GM12878 (cell line): ENCODE measurements at regions not wholly inside any gene's neighbourhood (a gene's known extent, or its start where the extent isn't known, plus 50 kb on each side); places are given as distances from the start of the nearest gene placed in this dataset.

Experiments used
- BMI1 ChIP-seq: fragments of 450-650 bp; IDR thresholded peaks from 2 replicates; pipeline ENCODE4 v1.6.1; 2016; ENCODE audit warnings: mild to moderate bottlenecking, moderate library complexity, borderline replicate concordance
- CREM ChIP-seq: IDR thresholded peaks from 2 replicates; pipeline ENCODE4 v1.6.1; 2014; ENCODE audit warnings: antibody characterized with exemption, low read depth
- EZH2 ChIP-seq: IDR thresholded peaks from 2 replicates; pipeline ENCODE4 v1.6.1; 2012; ENCODE audit warnings: low read depth, mild to moderate bottlenecking, control low read depth, inconsistent platforms, low read length, borderline replicate concordance; ENCODE audit not compliant: control insufficient read depth
- POLR2A ChIP-seq: IDR thresholded peaks from 2 replicates; pipeline ENCODE4 v1.6.1; 2011; ENCODE audit warnings: low read depth, mild to moderate bottlenecking, low read length
- YY1 ChIP-seq: IDR thresholded peaks from 2 replicates; pipeline ENCODE4 v1.6.1; 2011; ENCODE audit warnings: low read depth, mild to moderate bottlenecking, low read length
- ZBED1 ChIP-seq: IDR thresholded peaks from 2 replicates; pipeline ENCODE4 v1.6.1; 2016; ENCODE audit warnings: borderline replicate concordance
- TF ChIP-seq, protein P1 (sequence below), 3 experiments: IDR thresholded peaks in 2 of 3; conservative IDR thresholded peaks in 1 of 3; 2 replicates each; pipeline ENCODE4 v1.5.1; 2011; ENCODE audit warnings: low read depth in 3 of 3, low read length in 3 of 3, mild to moderate bottlenecking in 3 of 3, control low read depth in 2 of 3, moderate library complexity in 2 of 3, inconsistent platforms in 1 of 3, mixed read lengths in 1 of 3; ENCODE audit not compliant: control insufficient read depth in 2 of 3, insufficient read depth in 1 of 3; ENCODE audit errors: extremely low read depth in 1 of 3
- TF ChIP-seq, protein P2 (sequence below): fragments of 150-350 bp; IDR thresholded peaks from 2 replicates; pipeline ENCODE4 v1.6.1; 2016; ENCODE audit warnings: low read depth, low read length
- TF ChIP-seq, protein P3 (sequence below): fragments of 450-650 bp; IDR thresholded peaks from 2 replicates; pipeline ENCODE4 v1.6.1; 2016; ENCODE audit warnings: mild to moderate bottlenecking, moderate library complexity, borderline replicate concordance
- TF ChIP-seq, protein P4 (sequence below): IDR thresholded peaks from 2 replicates; pipeline ENCODE4 v1.6.1; 2012; ENCODE audit warnings: improper control_type of control experiment, low read depth, low read length; ENCODE audit not compliant: insufficient replicate concordance

DNA sequence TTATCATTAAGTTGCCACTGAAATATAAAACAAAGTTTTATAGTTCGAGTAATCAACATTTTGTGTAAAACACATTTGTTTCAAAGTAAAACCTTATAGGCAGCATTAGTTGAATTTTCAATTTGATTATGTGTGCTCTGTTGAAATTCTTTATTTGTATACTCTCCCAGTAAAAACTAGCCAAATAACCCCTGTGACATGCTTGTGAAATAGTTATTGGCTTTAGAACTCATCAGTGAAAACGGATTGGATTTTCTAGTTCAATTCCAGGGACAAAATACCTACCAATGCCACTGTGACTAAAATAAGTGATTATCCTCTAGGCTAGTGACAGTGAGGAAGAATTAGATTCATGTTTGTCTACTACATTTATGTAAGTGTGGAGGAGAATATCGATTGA, 212.9 kb downstream of the TMEM200A start:
- TF ChIP-seq BMI1 (no peak), EZH2 (no peak), POLR2A (no peak), CREM (no peak), YY1 (no peak), ZBED1 (no peak)
- TF ChIP-seq, protein P1, sequence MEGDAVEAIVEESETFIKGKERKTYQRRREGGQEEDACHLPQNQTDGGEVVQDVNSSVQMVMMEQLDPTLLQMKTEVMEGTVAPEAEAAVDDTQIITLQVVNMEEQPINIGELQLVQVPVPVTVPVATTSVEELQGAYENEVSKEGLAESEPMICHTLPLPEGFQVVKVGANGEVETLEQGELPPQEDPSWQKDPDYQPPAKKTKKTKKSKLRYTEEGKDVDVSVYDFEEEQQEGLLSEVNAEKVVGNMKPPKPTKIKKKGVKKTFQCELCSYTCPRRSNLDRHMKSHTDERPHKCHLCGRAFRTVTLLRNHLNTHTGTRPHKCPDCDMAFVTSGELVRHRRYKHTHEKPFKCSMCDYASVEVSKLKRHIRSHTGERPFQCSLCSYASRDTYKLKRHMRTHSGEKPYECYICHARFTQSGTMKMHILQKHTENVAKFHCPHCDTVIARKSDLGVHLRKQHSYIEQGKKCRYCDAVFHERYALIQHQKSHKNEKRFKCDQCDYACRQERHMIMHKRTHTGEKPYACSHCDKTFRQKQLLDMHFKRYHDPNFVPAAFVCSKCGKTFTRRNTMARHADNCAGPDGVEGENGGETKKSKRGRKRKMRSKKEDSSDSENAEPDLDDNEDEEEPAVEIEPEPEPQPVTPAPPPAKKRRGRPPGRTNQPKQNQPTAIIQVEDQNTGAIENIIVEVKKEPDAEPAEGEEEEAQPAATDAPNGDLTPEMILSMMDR (IDR thresholded peaks at IDR 0.05 in 2 of 3, conservative IDR thresholded peaks at IDR 0.05 in 1 of 3; ENCODE audit: control insufficient read depth in 2 of 3, extremely low read depth in 1 of 3, insufficient read depth in 1 of 3, low read depth in 3 of 3, low read length in 3 of 3): no peak
- TF ChIP-seq, protein P2, sequence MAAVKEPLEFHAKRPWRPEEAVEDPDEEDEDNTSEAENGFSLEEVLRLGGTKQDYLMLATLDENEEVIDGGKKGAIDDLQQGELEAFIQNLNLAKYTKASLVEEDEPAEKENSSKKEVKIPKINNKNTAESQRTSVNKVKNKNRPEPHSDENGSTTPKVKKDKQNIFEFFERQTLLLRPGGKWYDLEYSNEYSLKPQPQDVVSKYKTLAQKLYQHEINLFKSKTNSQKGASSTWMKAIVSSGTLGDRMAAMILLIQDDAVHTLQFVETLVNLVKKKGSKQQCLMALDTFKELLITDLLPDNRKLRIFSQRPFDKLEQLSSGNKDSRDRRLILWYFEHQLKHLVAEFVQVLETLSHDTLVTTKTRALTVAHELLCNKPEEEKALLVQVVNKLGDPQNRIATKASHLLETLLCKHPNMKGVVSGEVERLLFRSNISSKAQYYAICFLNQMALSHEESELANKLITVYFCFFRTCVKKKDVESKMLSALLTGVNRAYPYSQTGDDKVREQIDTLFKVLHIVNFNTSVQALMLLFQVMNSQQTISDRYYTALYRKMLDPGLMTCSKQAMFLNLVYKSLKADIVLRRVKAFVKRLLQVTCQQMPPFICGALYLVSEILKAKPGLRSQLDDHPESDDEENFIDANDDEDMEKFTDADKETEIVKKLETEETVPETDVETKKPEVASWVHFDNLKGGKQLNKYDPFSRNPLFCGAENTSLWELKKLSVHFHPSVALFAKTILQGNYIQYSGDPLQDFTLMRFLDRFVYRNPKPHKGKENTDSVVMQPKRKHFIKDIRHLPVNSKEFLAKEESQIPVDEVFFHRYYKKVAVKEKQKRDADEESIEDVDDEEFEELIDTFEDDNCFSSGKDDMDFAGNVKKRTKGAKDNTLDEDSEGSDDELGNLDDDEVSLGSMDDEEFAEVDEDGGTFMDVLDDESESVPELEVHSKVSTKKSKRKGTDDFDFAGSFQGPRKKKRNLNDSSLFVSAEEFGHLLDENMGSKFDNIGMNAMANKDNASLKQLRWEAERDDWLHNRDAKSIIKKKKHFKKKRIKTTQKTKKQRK: no peak
- TF ChIP-seq, protein P3, sequence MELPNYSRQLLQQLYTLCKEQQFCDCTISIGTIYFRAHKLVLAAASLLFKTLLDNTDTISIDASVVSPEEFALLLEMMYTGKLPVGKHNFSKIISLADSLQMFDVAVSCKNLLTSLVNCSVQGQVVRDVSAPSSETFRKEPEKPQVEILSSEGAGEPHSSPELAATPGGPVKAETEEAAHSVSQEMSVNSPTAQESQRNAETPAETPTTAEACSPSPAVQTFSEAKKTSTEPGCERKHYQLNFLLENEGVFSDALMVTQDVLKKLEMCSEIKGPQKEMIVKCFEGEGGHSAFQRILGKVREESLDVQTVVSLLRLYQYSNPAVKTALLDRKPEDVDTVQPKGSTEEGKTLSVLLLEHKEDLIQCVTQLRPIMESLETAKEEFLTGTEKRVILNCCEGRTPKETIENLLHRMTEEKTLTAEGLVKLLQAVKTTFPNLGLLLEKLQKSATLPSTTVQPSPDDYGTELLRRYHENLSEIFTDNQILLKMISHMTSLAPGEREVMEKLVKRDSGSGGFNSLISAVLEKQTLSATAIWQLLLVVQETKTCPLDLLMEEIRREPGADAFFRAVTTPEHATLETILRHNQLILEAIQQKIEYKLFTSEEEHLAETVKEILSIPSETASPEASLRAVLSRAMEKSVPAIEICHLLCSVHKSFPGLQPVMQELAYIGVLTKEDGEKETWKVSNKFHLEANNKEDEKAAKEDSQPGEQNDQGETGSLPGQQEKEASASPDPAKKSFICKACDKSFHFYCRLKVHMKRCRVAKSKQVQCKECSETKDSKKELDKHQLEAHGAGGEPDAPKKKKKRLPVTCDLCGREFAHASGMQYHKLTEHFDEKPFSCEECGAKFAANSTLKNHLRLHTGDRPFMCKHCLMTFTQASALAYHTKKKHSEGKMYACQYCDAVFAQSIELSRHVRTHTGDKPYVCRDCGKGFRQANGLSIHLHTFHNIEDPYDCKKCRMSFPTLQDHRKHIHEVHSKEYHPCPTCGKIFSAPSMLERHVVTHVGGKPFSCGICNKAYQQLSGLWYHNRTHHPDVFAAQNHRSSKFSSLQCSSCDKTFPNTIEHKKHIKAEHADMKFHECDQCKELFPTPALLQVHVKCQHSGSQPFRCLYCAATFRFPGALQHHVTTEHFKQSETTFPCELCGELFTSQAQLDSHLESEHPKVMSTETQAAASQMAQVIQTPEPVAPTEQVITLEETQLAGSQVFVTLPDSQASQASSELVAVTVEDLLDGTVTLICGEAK: no peak
- TF ChIP-seq, protein P4, sequence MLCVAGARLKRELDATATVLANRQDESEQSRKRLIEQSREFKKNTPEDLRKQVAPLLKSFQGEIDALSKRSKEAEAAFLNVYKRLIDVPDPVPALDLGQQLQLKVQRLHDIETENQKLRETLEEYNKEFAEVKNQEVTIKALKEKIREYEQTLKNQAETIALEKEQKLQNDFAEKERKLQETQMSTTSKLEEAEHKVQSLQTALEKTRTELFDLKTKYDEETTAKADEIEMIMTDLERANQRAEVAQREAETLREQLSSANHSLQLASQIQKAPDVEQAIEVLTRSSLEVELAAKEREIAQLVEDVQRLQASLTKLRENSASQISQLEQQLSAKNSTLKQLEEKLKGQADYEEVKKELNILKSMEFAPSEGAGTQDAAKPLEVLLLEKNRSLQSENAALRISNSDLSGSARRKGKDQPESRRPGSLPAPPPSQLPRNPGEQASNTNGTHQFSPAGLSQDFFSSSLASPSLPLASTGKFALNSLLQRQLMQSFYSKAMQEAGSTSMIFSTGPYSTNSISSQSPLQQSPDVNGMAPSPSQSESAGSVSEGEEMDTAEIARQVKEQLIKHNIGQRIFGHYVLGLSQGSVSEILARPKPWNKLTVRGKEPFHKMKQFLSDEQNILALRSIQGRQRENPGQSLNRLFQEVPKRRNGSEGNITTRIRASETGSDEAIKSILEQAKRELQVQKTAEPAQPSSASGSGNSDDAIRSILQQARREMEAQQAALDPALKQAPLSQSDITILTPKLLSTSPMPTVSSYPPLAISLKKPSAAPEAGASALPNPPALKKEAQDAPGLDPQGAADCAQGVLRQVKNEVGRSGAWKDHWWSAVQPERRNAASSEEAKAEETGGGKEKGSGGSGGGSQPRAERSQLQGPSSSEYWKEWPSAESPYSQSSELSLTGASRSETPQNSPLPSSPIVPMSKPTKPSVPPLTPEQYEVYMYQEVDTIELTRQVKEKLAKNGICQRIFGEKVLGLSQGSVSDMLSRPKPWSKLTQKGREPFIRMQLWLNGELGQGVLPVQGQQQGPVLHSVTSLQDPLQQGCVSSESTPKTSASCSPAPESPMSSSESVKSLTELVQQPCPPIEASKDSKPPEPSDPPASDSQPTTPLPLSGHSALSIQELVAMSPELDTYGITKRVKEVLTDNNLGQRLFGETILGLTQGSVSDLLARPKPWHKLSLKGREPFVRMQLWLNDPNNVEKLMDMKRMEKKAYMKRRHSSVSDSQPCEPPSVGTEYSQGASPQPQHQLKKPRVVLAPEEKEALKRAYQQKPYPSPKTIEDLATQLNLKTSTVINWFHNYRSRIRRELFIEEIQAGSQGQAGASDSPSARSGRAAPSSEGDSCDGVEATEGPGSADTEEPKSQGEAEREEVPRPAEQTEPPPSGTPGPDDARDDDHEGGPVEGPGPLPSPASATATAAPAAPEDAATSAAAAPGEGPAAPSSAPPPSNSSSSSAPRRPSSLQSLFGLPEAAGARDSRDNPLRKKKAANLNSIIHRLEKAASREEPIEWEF: no peak
